Kasumi-1 (cell line): ENCODE measurements at regions not wholly inside any gene's neighbourhood (a gene's known extent, or its start where the extent isn't known, plus 50 kb on each side); places are given as distances from the start of the nearest gene placed in this dataset.

Experiments
- DNase-seq, 2 experiments: peaks; one replicate each; lab custom pipeline; 2025; lab: John Stamatoyannopoulos, UW

DNA sequence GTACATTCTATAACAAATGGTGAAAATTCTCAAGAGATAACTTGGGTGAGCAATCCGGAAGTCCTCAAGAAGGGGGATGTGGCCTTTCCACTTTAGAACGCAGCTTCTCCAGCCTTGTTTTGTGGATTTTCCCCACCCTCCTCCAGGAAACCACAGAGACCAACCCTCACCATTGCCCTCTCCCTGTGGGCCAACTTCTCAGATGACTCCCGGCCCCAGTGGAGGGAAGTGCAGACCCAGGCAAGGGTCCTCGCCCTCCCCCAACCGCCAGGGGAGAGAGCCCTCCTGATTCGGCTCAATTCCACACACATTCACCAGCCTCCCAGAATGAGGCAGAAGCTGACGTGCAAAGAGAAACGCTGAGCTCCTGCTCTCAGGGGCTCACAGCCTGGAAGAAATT is 277.2 kb downstream of the EIPR1 start:
- peak; percentile 33 to 54 for DNase-seq

DNA sequence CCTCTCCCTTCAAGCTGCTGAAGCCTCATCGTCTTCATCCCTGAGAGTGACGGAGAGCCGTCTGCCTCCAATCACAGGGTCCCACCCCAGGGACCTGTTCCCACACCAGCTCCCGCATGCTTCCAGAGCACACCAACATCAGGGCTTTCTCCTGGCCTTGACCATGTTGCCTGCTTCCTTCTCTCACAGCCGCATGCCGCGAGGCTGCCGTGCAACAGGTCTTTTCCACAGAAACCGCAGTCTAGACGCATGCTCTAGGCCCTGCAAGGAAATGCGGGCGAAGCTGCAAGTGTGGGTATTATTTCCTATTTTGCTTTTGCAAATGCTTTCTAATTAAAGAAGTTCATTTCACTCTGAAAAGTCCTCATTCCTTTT is 277.8 kb downstream of the EIPR1 start:
- no peak for DNase-seq

DNA sequence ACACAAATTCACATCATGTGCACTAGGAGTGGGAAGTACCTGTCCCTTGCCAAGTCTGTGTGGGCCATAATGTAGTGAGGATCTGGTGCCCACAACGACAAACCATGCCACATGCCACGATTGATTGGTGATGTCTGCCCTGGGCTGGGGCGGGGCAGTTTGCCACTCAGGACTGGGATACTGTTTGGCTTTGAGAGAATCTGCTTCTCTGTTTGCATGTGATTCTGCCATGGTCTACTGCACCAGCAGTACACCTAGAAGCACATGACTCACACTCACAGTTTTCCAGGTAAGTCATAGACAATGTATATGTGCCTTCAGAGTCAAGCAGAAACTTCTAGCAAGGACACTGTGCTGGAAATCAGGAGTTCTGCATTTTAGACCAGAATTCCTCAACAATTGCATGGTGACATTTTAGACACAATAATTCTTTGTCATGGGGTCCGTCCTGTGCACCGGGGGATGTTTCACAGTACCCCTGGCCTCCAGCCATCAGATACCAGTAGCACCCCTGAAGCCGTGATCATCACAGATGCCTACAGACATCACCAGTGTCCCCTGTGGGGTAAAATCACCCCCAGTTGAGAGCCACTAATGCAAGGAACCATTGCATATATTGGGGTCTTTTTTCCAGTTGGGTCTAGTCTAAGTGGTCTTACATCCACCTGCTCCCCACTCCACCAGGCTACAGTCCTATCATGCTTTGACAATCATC is 278.3 kb downstream of the EIPR1 start:
- DNase-seq = no peak

- no peak for DNase-seq
Measured at GRCh38 chr2:3098231-3098630, 279.4 kb downstream of the EIPR1 start.

DNA sequence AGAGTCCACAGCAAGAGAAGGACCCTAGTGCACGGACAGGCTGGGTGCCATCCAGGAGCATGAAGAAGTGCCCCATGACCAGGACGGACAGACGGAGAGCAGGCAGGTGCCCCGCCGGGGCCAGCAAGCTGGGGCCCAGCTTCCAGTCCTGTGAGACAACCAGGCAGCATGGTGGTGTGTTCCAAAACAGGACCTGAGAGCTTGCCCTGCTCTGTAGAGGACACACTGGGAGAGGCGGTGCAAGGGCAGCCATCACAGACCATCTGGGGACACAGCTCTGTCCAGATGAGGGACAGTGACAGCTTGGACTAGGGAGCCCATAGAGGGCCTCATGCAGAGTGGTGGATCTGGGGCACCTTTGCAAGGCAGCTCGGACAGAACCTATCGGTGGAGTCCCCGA is 279.8 kb downstream of the EIPR1 start:
- no peak for DNase-seq

- DNase-seq = no peak
Measured at GRCh38 chr2:3094999-3095958, 282.3 kb downstream of the EIPR1 start.

- no peak for DNase-seq
Measured at GRCh38 chr2:3094318-3094717, 283.3 kb downstream of the EIPR1 start.

GRCh38 chr2:3091696-3092095 is 285.9 kb downstream of the EIPR1 start:
- DNase-seq = peak; percentile 28 to 60

DNA sequence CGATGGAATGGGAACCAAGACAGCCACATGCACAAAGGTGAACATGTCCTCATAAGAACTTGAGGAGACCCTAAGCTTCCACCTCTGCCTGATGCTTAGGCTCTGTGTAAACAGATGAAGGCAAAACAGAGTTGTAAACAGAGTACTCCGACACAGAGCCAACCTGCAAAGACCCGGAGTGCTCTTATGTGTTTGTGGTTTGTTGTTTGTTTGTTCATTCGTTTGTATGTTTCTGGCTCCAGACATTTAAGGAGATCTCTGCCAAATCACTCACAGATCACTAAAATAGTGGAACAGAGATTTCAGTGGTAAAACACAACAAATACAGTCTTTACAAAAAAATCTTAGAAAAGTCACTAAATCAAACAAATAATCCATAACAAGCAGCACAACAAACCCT is 294.9 kb downstream of the EIPR1 start:
- DNase-seq = no peak

DNA sequence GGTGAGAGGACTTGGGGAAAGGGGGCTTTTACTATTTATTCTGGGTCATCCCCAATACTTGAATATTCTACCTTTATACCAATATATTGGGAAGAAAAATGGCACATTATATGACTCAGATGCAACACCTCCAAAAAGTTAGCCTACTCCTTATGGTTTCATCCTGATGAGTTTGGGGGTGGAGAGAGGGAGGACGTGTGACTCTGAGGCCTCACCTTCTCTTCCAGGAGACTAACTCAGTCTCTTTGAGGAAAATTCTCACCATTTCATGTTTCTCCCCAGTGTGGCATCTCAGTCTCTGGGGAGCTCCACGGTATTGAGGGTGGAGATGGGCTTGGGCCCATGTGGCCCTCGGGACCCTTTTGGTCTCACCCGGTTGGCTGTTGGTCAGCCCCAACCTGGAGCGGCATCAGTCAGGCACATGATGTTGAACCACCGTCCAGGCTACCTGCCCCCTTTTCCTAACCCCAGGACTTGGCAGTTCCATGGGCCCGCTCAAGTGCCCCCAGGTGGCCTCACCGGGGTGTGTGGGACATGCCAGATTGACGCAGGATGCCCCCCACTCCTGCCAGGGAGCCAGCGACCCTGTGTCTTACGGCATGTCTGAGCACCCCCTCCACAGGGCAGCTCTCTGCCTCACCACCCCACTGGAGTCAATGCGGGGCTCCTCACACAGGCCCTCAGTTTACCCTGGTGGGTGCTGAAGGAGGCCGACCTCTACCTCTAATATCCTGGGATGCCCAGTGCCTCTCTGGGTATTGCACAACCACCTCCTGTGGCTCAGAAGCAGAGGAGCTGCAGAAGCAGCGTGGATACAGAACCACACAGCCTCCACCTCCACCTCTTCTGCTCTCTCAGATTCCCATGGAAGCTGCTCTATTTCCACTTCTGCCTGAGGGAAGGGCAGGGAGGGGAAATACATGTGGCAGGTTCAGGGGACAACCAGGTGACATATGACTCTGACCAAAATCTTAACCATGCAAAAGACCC is 297.4 kb downstream of the EIPR1 start:
- no peak for DNase-seq

DNA sequence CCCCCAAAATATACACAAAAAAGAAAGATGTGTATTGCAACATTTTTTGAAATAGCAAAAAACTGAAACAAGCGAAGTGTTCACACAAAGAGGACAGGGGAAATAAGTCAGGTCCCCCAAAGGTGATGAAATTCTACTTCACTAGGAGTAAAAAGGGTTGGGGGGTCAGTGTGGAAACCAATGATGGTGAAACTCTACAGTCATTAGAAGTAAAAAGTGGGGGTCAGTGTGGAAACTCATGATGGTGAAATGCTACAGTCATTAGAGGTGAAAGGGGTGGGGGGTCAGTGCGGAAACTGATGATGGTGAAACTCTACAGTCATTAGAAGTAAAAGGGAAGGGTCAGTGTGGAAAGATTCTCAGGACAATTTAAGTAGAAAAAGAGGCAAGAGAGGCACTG is 298.2 kb downstream of the EIPR1 start:
- DNase-seq = no peak

DNA sequence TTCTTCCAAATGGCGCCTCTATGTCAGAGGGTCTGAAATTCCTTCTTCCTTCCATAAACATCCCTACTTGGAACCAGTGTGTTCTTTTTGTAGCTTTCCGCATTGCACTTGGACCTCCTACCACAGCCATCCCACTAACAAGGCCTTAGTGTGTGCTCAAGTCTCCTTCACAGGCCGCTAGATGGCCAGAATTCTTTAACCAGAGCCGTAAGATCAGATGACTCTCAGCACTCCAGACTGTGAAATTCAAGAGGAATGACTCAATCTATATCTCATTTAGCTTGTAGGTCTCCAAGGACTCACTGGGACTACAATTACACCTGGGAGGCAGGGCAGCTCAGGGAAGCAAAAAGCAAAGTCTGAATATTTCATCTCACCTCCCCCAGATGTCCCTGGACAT is 298.9 kb downstream of the EIPR1 start:
- DNase-seq = no peak

- no peak for DNase-seq
Measured at GRCh38 chr2:3076848-3077642, 300.6 kb downstream of the EIPR1 start.

GRCh38 chr2:3075991-3076340 is 301.7 kb downstream of the EIPR1 start:
- no peak for DNase-seq

DNA sequence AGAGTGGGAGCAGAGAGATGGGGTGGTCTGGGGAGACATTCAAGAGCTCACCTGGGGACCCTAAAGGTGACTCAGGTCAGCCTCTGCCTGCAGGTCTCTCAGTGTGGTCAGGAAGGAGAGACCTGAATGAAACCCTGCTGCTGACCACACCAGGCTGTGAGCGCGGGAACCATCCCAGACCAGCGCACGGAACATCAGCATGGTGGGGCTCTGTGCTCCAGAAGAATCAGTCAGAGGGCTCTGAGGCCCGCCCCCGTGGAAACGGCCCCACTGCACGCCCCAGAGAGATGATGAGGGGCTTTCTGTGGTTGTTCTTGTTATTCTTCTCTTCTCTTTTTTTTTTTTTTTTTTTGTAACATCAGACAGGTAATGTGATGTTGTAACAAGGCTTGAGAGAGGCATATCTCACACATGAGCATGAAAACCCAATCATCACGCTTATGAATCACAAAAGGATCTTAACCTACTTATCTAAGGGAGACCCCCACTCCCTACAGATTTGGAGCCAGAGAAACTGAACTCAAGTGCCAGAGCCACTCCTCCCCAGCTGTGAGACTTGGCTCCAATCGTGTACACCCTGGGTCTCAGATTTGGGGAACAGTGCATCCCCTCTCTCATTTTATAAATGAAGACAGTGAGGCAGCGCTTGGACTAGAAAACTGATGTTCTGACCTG is 302.2 kb downstream of the EIPR1 start:
- no peak for DNase-seq

DNA sequence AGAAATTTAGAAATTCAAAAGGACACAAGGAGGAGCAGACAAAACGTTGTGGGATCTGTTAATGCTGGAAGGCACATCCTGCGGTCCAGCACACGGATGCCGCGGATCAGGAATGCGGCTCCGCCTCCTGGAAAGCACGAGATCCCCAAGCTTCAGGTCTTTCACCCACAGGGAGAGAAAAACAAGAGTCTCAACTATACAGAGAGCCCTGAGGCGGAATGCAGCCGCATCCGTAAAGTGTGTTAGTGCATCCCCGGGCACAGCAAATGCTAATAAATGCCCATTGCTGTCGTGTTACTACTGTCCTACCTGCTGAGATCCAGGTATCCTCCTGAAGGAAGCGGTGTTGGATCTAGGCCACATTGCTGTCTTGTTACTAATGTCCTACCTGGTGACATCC is 303.9 kb downstream of the EIPR1 start:
- no peak for DNase-seq

- no peak for DNase-seq
Measured at GRCh38 chr2:3073041-3073595, 304.5 kb downstream of the EIPR1 start.

- DNase-seq = no peak
Measured at GRCh38 chr2:3071685-3072263, 305.8 kb downstream of the EIPR1 start.

GRCh38 chr2:3066831-3067230 is 310.8 kb downstream of the EIPR1 start:
- DNase-seq = no peak

DNA sequence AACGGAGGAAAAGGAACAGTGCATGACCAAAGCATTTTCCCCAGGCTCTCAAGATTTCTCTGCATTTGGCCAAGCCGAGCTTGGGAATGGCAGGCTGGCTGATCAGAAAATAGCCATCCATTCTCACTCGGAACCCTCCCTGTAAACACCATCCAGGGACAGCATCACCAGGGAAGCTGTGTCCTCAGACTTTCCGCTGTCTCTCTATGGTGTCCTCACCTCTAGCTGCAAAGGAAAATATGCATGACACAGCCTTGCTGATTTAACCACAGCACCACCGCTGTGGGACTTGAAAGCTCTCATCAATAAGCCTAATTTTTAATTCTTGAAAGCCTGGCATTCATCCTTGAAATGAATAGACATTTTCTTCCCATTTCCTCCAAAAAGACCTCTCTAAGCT is 311.7 kb downstream of the EIPR1 start:
- no peak for DNase-seq
